ENCODE measurements at regions not wholly inside any gene's neighbourhood (a gene's known extent, or its start where the extent isn't known, plus 50 kb on each side); places are given as distances from the start of the nearest gene placed in this dataset.

DNA sequence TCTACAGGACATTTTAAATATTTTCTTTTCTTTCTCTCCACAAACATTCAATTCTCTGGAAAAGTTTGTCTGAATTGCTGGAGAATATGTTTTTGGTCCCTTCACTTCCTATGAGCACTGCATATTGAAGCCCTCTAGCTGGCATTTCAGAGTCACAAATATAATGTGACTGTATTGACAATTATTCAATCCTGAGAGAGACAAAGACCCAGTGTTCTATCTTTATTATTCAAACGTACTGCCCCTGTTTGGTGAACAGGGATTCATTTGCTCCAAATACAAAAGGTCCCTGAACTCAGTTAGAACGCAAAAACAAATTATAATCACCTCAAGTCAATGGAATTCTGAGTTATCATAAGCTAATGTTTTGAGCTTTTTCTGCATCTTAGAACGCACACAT, 173.1 kb upstream of the CDIN1 start:
- POLR2A ChIA-PET (ENCODE audit: unreplicated experiment): no interaction called here
- Histone ChIP-seq H4K91ac (ENCODE audit: insufficient read depth, low read depth, low read length) (no peak overlapping the region), H3K79me1 (ENCODE audit: low read depth in 1 of 2, low read length in 2 of 2) (no peaks in the 10 kb centered on the region), H3K9me1 (ENCODE audit: insufficient read depth, low read length) (no peaks in the 10 kb centered on the region), H4K20me1 (ENCODE audit: insufficient read depth, low read length) (no peaks in the 10 kb centered on the region), H3K23ac (ENCODE audit: low read depth, low read length) (no peak overlapping the region), H3K4ac (ENCODE audit: low read depth, low read length) (no peak overlapping the region; the same call in 1 of the 2 replicates), H4K8ac (ENCODE audit: low read depth in 2 of 2, low read length in 2 of 2) (peak overlapping the region in 1 of 2 experiments; percentile 50; a peak in 1 of 4 replicates), H3K9me3 (ENCODE audit: control insufficient read depth, insufficient read depth, low read length) (no peaks in the 10 kb centered on the region), H3K14ac (replicated peaks; ENCODE audit: low read depth, low read length) (0 out of 2 replicates have a peak overlapping the region, but pooled peaks have one; percentile 14), H2AK9ac (replicated peaks; ENCODE audit: low read depth, low read length, poor library complexity) (no peak overlapping the region), H3K4me3 (ENCODE audit: insufficient read depth, low read depth, low read length) (no peak overlapping the region), H3K27me3 (ENCODE audit: control insufficient read depth, insufficient read depth, low read length) (no peaks in the 10 kb centered on the region), H3K27ac (ENCODE audit: insufficient read depth, low read length) (no peak overlapping the region), H3K56ac (ENCODE audit: extremely low read depth, insufficient read depth, low read length) (no peak overlapping the region), H2BK120ac (ENCODE audit: low read depth, low read length) (peak overlapping the region; percentile 53; the same call in 1 of the 2 replicates), H3K4me1 (ENCODE audit: control insufficient read depth, insufficient read depth, low read length) (peaks cover 7% of the 10 kb centered on the region; the same call in 1 of the 2 replicates), H4K5ac (ENCODE audit: low read depth, low read length) (no peak overlapping the region), H2BK5ac (ENCODE audit: low read depth, low read length, poor library complexity, severe bottlenecking) (no peak overlapping the region), H2BK15ac (ENCODE audit: low read depth, low read length) (0 out of 3 replicates have a peak overlapping the region, but pooled peaks have one; percentile 74), H2AK5ac (ENCODE audit: low read depth, low read length) (no peak overlapping the region), H3K36me3 (ENCODE audit: control insufficient read depth, insufficient read depth, low read length) (no peaks in the 10 kb centered on the region), H3K9ac (ENCODE audit: low read depth, low read length) (no peak overlapping the region), H3K4me2 (ENCODE audit: low read depth, low read length) (no peak overlapping the region), H2AFZ (replicated peaks; ENCODE audit: low read length, poor library complexity) (no peak overlapping the region), H3K18ac (ENCODE audit: low read depth, low read length) (peak overlapping the region; percentile 22; the same call in 1 of the 2 replicates), H2BK20ac (ENCODE audit: low read depth, low read length) (peak overlapping the region; percentile 46; the same call in 1 of the 2 replicates)
- BruUV-seq (replicated peaks): no TSS peak
- intact Hi-C loops (cut with micrococcal nuclease): no loop called here
- WGBS, 2 experiments (ENCODE audit: extremely low coverage in 2 of 2, insufficient read length in 1 of 2): 80% methylated on average over 1 of the region's 3 CpGs; no CpG with 5 or more reads in 1 of the 2 experiments
- in situ Hi-C loops (cut with MboI; ENCODE audit: low sequenced_read_pairs): no loop called here
- ATAC-seq (ENCODE audit: low read depth) (no peak), DNase-seq (no peak)
- CTCF ChIA-PET: interaction anchor here (1.0 kb wide), 1 partner anchor 16 kb away, joined by 3 read pairs; no protein-coding TSS in a partner anchor
- TF ChIP-seq NFE2L2 (IDR thresholded peaks at IDR 0.05; ENCODE audit: low read depth, low read length) (no peak), MXI1 (IDR thresholded peaks at IDR 0.05; ENCODE audit: borderline replicate concordance, low read depth, low read length) (no peak), CHD1 (IDR thresholded peaks at IDR 0.05; ENCODE audit: low read depth, low read length) (no peak), MAZ (IDR thresholded peaks at IDR 0.05; ENCODE audit: borderline replicate concordance, low read depth, low read length) (no peak), RFX5 (IDR thresholded peaks at IDR 0.05; ENCODE audit: low read depth, low read length) (no peak), RAD21 (IDR thresholded peaks at IDR 0.05; ENCODE audit: low read length) (no peak), MAFK (IDR thresholded peaks at IDR 0.05; ENCODE audit: low read depth, low read length) (no peak), BHLHE40 (IDR thresholded peaks at IDR 0.05; ENCODE audit: low read depth, low read length) (no peak), POLR2A (IDR thresholded peaks at IDR 0.05; ENCODE audit: low read depth, low read length) (no peak), SMC3 (IDR thresholded peaks at IDR 0.05; ENCODE audit: low read depth, low read length) (no peak), CEBPB (IDR thresholded peaks at IDR 0.05; ENCODE audit: low read depth, low read length) (no peak), RCOR1 (IDR thresholded peaks at IDR 0.05; ENCODE audit: insufficient replicate concordance, low read length) (no peak)
- TF ChIP-seq, protein P1, sequence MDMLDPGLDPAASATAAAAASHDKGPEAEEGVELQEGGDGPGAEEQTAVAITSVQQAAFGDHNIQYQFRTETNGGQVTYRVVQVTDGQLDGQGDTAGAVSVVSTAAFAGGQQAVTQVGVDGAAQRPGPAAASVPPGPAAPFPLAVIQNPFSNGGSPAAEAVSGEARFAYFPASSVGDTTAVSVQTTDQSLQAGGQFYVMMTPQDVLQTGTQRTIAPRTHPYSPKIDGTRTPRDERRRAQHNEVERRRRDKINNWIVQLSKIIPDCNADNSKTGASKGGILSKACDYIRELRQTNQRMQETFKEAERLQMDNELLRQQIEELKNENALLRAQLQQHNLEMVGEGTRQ (IDR thresholded peaks at IDR 0.05; ENCODE audit: low read depth, low read length): no peak
- TF ChIP-seq, protein P2, sequence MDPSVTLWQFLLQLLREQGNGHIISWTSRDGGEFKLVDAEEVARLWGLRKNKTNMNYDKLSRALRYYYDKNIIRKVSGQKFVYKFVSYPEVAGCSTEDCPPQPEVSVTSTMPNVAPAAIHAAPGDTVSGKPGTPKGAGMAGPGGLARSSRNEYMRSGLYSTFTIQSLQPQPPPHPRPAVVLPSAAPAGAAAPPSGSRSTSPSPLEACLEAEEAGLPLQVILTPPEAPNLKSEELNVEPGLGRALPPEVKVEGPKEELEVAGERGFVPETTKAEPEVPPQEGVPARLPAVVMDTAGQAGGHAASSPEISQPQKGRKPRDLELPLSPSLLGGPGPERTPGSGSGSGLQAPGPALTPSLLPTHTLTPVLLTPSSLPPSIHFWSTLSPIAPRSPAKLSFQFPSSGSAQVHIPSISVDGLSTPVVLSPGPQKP (IDR thresholded peaks at IDR 0.05; ENCODE audit: borderline replicate concordance, low read depth, low read length): no peak
- TF ChIP-seq, protein P3, sequence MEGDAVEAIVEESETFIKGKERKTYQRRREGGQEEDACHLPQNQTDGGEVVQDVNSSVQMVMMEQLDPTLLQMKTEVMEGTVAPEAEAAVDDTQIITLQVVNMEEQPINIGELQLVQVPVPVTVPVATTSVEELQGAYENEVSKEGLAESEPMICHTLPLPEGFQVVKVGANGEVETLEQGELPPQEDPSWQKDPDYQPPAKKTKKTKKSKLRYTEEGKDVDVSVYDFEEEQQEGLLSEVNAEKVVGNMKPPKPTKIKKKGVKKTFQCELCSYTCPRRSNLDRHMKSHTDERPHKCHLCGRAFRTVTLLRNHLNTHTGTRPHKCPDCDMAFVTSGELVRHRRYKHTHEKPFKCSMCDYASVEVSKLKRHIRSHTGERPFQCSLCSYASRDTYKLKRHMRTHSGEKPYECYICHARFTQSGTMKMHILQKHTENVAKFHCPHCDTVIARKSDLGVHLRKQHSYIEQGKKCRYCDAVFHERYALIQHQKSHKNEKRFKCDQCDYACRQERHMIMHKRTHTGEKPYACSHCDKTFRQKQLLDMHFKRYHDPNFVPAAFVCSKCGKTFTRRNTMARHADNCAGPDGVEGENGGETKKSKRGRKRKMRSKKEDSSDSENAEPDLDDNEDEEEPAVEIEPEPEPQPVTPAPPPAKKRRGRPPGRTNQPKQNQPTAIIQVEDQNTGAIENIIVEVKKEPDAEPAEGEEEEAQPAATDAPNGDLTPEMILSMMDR (conservative IDR thresholded peaks at IDR 0.05; ENCODE audit: low read depth, low read length): no peak
- dilution Hi-C loops (cut with HindIII; ENCODE audit: low sequenced_read_pairs, unreplicated experiment): no loop called here

Measured in IMR-90 (cell line).